ENCODE measurements at regions not wholly inside any gene's neighbourhood (a gene's known extent, or its start where the extent isn't known, plus 50 kb on each side); places are given as distances from the start of the nearest gene placed in this dataset.

DNA sequence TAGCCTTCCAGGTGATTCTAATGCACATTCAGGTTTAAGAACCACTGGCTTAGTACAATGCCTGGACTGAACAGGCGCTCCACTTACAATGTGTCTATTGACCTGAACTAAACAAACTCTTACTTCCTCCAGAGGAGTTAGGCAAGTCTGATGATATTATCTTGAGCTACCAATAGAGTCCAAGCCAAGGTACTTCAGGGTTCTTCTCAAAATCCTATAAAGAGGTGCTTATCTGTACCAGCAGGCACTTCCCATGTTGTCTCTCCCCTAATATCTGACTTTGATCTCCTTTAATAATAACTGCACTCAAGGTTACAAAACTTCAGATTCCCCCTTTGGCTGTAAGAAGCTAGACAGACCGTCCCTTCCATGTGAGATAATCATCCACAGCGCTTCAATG lies 157.0 kb upstream of the SVIL start:
- CTCF ChIA-PET: no interaction called here
- Histone ChIP-seq H3K9me3 (ENCODE audit: control insufficient read depth, insufficient read depth, low read length) (no peaks in the 10 kb centered on the region), H3K27ac (ENCODE audit: low read depth, low read length) (no peak overlapping the region), H3K27me3 (ENCODE audit: control insufficient read depth, insufficient read depth, low read length) (no peaks in the 10 kb centered on the region), H3K4me3 (ENCODE audit: low read depth, low read length) (no peak overlapping the region)
- DNase-seq (ENCODE audit: low read depth, low spot score): no peak
- POLR2A ChIA-PET: no interaction called here
- TF ChIP-seq, protein P1, sequence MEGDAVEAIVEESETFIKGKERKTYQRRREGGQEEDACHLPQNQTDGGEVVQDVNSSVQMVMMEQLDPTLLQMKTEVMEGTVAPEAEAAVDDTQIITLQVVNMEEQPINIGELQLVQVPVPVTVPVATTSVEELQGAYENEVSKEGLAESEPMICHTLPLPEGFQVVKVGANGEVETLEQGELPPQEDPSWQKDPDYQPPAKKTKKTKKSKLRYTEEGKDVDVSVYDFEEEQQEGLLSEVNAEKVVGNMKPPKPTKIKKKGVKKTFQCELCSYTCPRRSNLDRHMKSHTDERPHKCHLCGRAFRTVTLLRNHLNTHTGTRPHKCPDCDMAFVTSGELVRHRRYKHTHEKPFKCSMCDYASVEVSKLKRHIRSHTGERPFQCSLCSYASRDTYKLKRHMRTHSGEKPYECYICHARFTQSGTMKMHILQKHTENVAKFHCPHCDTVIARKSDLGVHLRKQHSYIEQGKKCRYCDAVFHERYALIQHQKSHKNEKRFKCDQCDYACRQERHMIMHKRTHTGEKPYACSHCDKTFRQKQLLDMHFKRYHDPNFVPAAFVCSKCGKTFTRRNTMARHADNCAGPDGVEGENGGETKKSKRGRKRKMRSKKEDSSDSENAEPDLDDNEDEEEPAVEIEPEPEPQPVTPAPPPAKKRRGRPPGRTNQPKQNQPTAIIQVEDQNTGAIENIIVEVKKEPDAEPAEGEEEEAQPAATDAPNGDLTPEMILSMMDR (IDR thresholded peaks at IDR 0.05; ENCODE audit: low read depth, low read length): no peak

DNA sequence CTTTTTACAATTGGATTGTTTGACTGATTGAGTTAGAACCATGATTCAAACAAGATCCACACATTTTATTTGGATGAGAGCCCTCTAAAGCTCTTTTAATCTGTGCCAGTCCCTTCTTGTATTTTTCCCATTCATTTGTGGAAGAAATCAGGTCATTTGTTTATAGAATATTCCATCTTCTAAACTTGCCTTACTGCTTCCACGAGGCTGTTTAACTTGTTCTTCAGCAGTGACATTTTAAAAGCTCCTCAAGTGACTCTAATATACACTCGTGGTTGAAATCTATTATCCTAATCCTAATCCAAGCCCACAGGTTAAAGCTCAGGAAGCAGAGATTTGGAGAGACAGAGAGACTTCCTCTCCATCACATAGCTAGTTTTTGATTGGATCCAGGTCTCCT lies 155.4 kb upstream of the SVIL start:
- TF ChIP-seq, protein P1 (IDR thresholded peaks at IDR 0.05; ENCODE audit: low read depth, low read length): no peak
- CTCF ChIA-PET: no interaction called here
- no peak overlapping the region for H3K27ac ChIP-seq (ENCODE audit: low read depth, low read length)

DNA sequence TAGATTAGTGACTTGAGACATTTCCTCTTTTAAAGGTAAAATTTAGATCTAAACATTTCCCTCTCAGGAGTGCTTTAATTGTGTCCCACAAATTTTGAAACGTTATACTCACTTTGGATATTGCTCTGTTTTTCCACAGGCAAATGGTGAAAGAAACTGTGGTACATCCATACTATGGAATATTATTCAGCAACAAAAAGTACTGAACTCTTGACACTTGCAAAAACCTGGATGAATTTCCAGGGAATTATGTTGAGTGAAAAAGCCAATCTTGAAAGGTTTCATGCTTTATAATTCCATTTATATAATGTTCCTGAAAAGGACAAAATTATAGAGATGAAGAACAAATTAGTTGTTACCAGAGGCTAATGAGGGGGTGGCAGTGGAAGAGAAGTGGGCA lies 153.3 kb upstream of the SVIL start:
- TF ChIP-seq, protein P1 (IDR thresholded peaks at IDR 0.05; ENCODE audit: low read depth, low read length): no peak
- no peak for DNase-seq (ENCODE audit: low read depth, low spot score)
- Histone ChIP-seq H3K9me3 (ENCODE audit: control insufficient read depth, insufficient read depth, low read length) (no peaks in the 10 kb centered on the region), H3K27ac (ENCODE audit: low read depth, low read length) (no peak overlapping the region), H3K4me3 (ENCODE audit: low read depth, low read length) (no peak overlapping the region), H3K27me3 (ENCODE audit: control insufficient read depth, insufficient read depth, low read length) (no peaks in the 10 kb centered on the region)
- ChIA-PET POLR2A (no interaction called here), CTCF (no interaction called here)

More for the DNA sequence above, 155.4 kb upstream of the SVIL start:
- no peak for DNase-seq (ENCODE audit: low read depth, low spot score)
- Histone ChIP-seq H3K4me3 (ENCODE audit: low read depth, low read length) (no peak overlapping the region), H3K27me3 (ENCODE audit: control insufficient read depth, insufficient read depth, low read length) (no peaks in the 10 kb centered on the region), H3K9me3 (ENCODE audit: control insufficient read depth, insufficient read depth, low read length) (no peaks in the 10 kb centered on the region)
- POLR2A ChIA-PET: no interaction called here

DNA sequence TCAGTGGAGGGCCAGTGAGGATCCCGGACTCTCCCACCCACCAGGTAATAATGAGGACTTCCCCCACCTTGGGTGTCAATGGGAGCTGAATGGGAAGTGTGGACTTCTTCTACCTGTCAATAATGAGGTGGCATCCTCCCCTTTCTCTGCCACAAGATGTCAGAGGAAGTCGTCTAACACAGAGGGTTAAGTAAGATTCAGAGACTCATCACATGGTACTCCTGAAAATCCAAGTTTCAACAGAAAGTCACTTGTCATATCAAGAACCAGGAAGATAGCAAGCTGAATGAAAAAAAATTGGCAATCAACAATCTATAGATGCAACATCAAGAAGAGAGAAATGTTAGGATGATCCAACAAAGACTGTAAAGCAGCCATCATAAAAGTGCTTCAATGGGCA lies 150.9 kb upstream of the SVIL start:
- Histone ChIP-seq H3K27ac (ENCODE audit: low read depth, low read length) (peak overlapping the region; percentile 92), H3K27me3 (ENCODE audit: control insufficient read depth, insufficient read depth, low read length) (no peaks in the 10 kb centered on the region), H3K9me3 (ENCODE audit: control insufficient read depth, insufficient read depth, low read length) (no peaks in the 10 kb centered on the region), H3K4me3 (ENCODE audit: low read depth, low read length) (no peak overlapping the region)
- CTCF ChIA-PET: no interaction called here
- POLR2A ChIA-PET: no interaction called here
- TF ChIP-seq, protein P1 (IDR thresholded peaks at IDR 0.05; ENCODE audit: low read depth, low read length): no peak
- DNase-seq (ENCODE audit: low read depth, low spot score): no peak

DNA sequence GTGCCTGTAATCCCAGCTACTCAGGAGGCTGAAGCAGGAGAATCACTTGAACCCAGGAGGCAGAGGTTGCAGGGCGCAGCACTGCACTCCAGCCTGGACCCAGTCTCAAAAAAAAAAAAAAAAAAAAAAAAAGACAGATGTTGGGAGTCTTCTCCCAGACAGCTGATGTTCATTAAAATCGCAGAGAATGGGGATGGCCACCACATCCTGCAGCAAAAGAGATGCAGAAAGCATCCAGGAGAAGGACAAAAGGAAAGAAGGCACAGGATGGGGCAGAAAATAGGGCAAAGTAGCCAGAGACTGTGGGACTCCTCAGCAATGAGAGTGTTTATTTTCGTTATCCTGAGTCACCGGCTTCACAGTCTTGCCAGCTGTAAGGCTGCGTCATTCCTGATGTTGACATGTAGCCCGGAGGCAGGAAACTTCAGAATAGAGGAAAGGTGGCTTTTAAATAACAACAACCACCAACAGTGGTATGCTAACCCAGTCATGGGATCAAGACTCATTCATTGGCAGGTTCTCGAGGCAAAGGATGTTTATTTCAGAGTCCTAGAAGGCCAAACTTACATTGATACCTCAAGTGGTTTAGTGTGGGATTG lies 149.5 kb upstream of the SVIL start:
- ChIA-PET POLR2A (interaction anchor here (0.6 to 1.6 kb wide), 4 partner anchors 22 to 95 kb away, joined by 3 to 4 read pairs (median 3); no protein-coding TSS in a partner anchor), CTCF (interaction anchor here (0.6 to 0.7 kb wide), 2 partner anchors 45 to 479 kb away, joined by 3 to 5 read pairs; no protein-coding TSS in a partner anchor)
- peak; percentile 99 for DNase-seq (ENCODE audit: low read depth, low spot score)
- H3K9me3 ChIP-seq (ENCODE audit: control insufficient read depth, insufficient read depth, low read length): no peaks in the 10 kb centered on the region
- no peak overlapping the region for H3K4me3 ChIP-seq (ENCODE audit: low read depth, low read length)
- peak overlapping the region; percentile 87 for H3K27ac ChIP-seq (ENCODE audit: low read depth, low read length)
- TF ChIP-seq, protein P1 (IDR thresholded peaks at IDR 0.05; ENCODE audit: low read depth, low read length): no peak
- no peaks in the 10 kb centered on the region for H3K27me3 ChIP-seq (ENCODE audit: control insufficient read depth, insufficient read depth, low read length)
